NCI-H524 (cell line): ENCODE measurements at regions not wholly inside any gene's neighbourhood (a gene's known extent, or its start where the extent isn't known, plus 50 kb on each side); places are given as distances from the start of the nearest gene placed in this dataset.
"Not testable (repeated sequence)": the region's sequence is repeated elsewhere in the genome, so short reads cannot be mapped to it uniquely, and the experiment has no call there.

Experiments used
- DNase-seq, 2 experiments: peaks; one replicate each; lab custom pipeline; 2025; lab: John Stamatoyannopoulos, UW

DNA sequence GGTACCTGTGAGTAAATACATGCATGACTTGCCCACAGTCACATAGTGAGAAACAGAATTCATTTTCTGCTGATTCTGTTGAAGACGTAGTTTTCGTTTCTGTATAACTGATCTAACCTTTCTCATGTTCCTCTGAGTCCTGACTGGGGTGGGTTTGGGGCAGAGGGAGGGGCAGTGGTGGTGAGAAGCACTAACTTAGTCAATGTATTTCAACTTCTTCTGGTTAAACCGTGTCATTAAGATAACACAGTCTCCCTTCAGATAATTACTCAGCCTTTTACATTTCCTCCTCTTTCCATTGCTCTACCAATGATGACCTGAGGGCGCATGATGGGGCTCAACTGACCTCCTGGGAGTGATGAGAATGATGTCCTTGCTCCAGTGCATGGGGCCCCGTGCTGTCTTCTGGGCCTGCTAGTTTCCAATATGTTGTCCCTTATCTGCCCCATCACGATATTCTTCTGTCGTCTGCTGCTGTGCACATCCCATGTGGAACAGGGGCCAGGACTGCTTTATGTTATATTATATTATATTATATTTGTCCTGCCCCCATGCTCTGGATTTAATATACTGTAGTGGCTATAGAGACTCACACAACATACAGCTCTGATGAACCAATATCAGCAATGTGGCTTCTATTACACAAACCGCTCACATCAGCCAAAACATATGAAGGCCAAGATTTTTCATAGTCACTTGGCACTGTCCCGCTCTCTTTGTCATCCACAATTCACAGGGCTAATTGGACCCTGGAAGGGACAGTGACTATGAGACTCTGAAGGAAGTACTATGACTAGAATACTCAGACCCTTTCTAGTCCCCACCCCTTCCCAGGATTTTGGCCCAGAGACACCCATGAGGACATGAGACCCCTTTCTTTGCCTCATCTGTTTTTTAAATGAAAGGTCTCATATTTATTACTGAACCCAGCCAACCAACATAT is 407.1 kb upstream of the MCTP2 start:
- DNase-seq = no peak

- DNase-seq = no peak
Observed at GRCh38 chr15:93820566-93820965, 410.8 kb upstream of the MCTP2 start.

DNA sequence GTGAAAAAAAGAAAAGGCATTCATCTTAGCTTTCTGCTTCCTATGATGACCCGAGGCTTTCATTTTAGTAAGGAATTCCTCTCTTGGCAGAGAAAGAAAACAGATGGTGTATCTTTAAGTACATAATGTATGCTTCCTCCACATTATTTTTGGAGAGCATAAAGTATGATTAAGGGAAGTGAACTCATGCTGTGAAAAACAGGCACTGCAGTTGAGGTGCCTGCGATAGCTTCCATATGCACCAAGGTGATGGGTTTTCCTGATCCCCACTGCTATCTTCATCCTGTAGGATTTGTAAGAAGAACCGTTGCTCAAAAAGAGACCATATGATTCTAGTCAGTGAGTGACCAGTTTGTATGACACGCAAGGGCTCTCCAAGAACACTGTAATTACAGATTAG is 411.5 kb upstream of the MCTP2 start:
- peak; percentile 94 to 99 for DNase-seq

DNA sequence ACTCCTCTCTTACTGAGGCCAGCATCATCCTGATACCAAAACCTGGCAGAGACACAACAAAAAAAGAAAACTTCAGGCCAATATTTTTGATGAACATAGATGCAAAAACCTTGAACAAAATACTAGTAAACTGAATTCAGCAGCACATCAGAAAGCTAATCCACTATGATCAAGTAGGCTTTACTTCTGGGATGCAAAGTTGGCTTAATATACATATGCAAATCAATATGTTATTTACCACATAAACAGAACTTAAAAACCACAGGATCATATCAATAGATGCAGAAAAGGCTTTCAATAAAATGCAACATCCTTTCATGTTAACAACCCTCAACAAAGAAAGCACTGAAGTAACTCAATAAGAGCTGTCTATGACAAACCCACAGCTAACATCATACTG is 414.5 kb upstream of the MCTP2 start:
- DNase-seq = no peak

DNA sequence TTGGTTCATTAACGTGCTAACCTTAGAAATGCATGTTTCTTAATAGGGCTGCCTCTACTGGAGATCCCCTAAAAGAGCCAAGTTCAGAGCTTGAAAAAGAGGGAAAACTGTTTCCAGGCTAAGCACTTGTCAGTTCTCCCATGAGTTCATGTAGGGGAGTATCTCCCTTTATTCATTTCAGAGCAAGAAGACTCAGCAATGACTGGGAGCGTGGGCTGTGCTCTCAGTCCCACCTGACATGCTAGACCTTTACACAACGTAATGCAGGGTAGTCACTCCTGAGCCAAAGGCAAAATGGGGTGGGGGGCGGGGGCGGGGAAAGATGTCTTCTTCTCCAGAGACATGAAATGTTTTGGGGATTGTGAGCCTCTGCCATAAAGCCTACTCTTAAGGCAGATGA is 420.1 kb upstream of the MCTP2 start:
- no peak for DNase-seq

GRCh38 chr15:93809516-93809915 is 421.8 kb upstream of the MCTP2 start:
- no peak for DNase-seq

DNA sequence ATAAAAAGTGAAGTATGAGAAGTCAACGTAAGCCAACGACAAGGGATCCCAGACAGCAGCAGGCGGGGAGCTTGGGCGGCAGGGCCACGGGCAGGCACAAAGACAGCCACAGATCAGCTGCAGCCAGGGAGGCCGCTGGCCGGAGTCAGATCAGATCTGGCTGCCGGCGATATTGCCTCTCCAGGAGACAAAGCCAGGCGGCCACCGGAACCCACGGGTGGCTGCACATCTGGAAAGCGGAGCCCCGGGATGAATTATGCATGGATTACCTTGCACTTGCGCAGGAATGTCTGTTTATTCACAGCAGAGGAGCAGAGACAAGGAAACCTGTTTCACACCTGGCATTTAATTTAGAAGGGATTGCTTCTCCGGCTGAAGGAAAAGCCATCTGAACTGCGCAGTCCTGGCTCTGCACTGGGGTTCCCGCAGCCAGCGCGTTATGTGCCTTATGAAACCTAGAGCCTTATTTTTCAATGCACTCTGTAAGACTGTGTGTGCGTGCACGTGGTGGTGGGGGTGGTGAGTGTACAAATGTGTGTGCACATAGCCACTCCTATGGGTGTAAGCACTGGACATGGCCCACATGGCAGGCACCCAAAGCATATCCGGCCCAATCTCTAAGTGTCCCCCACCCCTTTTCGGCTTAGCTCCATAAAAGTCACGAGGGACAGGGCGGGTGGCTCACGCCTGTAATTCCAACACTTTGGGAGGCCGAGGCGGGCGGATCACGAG is 427.8 kb upstream of the MCTP2 start:
- no peak for DNase-seq

GRCh38 chr15:93801206-93801605 is 430.2 kb upstream of the MCTP2 start:
- no peak for DNase-seq

DNA sequence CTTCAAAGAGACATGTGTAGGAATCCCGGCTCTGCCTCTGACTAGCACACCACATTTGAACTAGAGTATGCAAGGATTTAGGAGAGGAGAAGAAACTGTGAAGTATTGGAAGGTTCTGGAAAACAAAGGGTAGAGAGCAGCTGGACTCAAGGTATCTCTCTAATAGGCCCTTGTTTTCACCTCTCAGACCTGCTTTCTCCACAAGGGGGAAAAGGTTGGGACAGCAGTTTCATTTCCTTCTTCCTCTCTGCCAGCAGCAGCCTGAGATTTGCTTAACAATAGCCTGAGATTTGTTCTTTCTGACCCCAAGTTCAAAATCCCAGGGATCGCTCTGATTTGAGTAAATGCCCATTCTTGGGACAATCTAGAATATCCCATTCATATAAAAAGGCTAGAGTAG is 430.6 kb upstream of the MCTP2 start:
- no peak for DNase-seq

DNA sequence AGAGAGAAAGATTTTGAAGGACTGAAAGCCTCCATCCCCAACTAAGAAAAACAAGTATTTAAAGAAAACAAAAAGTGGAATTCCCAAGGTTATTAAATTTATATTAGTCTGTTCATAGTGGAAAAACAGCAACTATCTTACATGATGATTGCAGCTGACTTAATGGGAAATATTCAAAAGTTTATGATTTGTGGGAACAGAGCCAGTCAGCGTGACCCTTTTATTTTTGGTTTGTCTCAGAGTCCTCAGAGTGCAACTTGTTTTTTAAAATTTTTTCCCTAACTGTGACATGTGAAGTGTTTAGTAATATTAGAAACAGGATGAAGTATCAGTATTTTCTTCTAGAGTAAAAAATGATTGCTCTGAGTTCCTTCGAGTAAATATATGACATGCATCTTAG is 441.9 kb upstream of the MCTP2 start:
- DNase-seq = no peak

- DNase-seq = no peak
Observed at GRCh38 chr15:93780073-93780472, 451.3 kb upstream of the MCTP2 start.

- no peak for DNase-seq
Observed at GRCh38 chr15:93779341-93779740, 452.0 kb upstream of the MCTP2 start.

DNA sequence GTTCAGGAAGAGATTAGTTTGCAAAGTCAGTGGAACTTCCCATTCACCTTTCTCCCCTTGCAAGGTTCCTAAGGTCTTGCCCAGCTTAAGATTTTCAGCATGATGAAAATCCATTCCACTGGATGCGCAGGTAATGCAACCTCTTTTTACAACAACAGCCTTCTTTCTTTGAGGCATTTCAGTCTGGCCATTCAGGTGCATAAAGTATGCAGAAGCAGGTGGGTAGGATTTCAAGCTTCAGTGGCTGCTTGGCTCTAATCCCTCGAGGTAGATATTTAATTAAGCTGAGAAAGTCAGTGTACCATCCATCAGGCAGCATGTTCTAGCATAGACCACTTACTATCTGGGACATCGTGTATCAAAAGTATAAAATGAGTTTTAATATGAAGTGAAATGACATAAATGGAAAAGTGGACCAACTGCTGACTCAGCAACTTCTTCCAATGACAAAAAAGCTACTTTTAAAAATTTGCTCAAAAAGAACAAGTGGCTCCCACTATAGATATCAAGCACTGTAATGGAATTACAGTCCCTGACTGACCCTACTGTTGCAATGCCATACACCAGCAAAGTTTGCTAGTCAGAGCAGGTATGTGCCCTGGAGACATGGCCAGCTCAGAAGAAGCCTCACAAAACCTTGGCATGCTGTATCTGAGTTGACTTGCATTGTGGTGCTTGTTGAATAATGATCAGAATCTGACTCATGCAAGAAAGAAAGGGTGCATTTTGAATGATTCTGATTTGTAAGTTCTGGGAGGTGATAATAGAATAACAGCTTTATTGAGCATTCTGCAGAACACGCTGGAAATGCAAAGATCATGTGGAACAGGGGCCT is 459.9 kb upstream of the MCTP2 start:
- DNase-seq = peak in 1 of 2 experiments; percentile 2

DNA sequence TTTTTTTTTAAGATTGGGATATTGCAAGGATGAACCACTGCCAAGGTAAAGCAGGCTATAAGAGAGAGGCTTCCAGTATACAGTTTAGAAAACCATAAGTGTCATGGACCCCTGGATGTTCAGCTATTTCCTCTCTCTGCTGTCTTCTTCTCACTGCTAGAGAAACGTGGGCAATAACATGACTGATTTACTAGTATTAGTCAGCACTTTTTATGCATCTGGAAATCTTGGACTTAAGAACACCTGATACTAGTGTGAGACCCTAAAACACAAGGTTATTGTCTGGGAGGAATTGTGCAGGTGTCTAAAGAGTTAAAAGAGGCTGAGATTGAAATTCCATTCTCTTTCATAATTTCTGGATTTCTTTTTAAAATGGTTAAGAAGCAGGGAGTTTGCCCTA is 460.6 kb upstream of the MCTP2 start:
- no peak for DNase-seq

DNA sequence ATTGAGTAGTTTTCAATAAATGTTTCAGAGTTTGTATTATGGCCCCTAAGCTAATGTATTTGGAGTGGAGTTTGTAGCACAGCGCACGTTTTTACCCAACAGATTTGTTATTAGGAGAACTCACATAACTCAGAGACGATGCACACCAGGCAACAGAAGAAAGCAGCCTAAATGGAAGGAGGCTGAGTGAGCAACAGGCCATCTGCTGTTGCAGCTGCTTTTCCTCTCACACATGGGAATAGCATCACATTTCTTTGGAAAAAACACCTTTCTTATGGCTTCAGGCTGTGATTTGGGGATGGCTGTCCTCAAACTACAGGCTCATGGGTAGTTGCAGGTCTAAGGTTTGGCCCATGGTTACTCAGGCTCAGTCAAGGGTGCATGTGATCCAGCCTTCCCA is 469.3 kb upstream of the MCTP2 start:
- peak in 1 of 2 experiments; percentile 5 for DNase-seq

DNA sequence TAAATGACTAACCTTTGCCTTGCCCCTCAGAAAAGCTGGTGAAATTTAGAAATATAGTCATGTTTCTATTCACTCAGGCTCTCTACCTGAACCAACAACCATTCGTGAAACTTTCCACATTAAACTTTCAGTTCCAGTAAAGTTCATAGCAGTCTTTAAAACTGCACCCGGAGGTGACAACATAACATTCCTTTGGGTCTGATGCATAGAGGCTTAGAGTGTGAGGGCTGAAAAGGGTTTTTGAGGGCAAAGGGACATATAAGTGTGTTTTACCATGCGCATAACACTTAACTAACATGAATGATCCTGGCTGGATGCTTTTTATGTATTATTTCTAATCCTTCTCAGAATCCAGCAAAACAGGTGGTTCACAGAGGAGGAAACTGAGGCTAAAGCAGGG is 471.7 kb upstream of the MCTP2 start:
- DNase-seq = no peak

- no peak for DNase-seq
Observed at GRCh38 chr15:93758824-93759223, 472.5 kb upstream of the MCTP2 start.

GRCh38 chr15:93748710-93749109 is 482.7 kb upstream of the MCTP2 start:
- no peak for DNase-seq

GRCh38 chr15:93734976-93735375 is 496.4 kb upstream of the MCTP2 start:
- DNase-seq = not testable (repeated sequence)

DNA sequence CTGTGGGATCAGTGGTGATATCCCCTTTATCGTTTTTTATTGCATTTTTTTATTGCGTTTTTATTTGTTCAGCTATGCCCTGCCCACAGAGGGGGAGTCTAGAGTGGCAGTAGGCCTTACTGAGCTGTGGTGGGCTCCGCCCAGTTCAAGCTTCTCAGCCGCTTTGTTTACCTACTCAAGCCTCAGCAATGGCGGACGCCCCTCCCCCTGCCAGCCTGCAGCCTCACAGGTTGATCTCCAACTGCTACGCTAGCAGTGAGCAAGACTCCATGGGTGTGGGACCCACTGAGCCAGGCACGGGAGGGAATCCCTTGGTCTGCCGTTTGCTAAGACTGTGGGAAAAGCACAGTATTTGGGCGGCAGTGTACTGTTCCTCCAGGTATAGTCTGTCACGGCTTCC is 500.6 kb upstream of the MCTP2 start:
- no peak for DNase-seq

GRCh38 chr15:93722165-93722564 is 509.2 kb upstream of the MCTP2 start:
- DNase-seq = no peak

DNA sequence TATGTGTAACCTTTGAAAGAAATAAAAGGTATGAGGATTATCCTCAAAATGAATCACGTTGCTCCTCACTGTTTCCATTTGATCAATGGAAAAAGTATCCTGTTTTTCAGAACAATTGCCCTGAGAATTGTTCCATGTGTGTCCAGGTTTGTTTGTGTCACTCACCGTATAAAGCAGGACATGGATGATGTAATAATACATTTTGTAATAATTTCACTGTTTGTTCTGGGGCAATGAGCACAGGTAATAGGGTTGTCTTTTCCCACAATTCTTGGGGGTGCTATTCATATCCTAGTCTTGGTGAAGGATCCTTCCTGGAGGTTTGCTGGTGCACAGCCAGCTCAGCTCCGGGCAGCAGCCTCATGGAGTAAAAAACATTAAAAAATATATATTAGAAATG is 510.8 kb upstream of the MCTP2 start:
- no peak for DNase-seq
